ENCODE measurements at regions not wholly inside any gene's neighbourhood (a gene's known extent, or its start where the extent isn't known, plus 50 kb on each side); places are given as distances from the start of the nearest gene placed in this dataset.

DNA sequence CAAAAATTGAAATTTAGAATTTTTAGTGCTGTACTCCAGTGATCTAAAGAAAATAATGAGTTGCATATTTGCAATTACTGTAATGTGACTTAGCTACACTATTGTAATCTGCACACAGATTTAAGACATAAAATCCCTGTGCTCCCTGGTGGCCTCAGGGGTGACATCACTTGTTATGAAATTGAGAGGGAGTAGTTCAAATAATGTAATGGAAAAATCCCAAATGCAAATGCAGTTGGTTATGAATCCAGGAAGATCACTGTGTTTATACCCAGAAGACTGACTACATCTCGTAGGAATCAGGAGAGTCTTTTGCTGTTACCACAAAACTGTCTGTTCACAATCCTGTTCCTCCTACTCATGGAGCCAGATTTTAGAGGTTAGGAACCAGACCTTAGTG, 178.7 kb upstream of the FBXL17 start:
- TF ChIP-seq, protein P1, sequence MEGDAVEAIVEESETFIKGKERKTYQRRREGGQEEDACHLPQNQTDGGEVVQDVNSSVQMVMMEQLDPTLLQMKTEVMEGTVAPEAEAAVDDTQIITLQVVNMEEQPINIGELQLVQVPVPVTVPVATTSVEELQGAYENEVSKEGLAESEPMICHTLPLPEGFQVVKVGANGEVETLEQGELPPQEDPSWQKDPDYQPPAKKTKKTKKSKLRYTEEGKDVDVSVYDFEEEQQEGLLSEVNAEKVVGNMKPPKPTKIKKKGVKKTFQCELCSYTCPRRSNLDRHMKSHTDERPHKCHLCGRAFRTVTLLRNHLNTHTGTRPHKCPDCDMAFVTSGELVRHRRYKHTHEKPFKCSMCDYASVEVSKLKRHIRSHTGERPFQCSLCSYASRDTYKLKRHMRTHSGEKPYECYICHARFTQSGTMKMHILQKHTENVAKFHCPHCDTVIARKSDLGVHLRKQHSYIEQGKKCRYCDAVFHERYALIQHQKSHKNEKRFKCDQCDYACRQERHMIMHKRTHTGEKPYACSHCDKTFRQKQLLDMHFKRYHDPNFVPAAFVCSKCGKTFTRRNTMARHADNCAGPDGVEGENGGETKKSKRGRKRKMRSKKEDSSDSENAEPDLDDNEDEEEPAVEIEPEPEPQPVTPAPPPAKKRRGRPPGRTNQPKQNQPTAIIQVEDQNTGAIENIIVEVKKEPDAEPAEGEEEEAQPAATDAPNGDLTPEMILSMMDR (IDR thresholded peaks at IDR 0.05; ENCODE audit: insufficient read depth, low read length), result no peak
- TF ChIP-seq GABPA (IDR thresholded peaks at IDR 0.05; ENCODE audit: low read depth) (no peak), POLR2AphosphoS5 (IDR thresholded peaks at IDR 0.05; ENCODE audit: low read depth) (no peak), SPI1 (IDR thresholded peaks at IDR 0.05; ENCODE audit: borderline replicate concordance, low read depth) (no peak)
- TF ChIP-seq, protein P2, sequence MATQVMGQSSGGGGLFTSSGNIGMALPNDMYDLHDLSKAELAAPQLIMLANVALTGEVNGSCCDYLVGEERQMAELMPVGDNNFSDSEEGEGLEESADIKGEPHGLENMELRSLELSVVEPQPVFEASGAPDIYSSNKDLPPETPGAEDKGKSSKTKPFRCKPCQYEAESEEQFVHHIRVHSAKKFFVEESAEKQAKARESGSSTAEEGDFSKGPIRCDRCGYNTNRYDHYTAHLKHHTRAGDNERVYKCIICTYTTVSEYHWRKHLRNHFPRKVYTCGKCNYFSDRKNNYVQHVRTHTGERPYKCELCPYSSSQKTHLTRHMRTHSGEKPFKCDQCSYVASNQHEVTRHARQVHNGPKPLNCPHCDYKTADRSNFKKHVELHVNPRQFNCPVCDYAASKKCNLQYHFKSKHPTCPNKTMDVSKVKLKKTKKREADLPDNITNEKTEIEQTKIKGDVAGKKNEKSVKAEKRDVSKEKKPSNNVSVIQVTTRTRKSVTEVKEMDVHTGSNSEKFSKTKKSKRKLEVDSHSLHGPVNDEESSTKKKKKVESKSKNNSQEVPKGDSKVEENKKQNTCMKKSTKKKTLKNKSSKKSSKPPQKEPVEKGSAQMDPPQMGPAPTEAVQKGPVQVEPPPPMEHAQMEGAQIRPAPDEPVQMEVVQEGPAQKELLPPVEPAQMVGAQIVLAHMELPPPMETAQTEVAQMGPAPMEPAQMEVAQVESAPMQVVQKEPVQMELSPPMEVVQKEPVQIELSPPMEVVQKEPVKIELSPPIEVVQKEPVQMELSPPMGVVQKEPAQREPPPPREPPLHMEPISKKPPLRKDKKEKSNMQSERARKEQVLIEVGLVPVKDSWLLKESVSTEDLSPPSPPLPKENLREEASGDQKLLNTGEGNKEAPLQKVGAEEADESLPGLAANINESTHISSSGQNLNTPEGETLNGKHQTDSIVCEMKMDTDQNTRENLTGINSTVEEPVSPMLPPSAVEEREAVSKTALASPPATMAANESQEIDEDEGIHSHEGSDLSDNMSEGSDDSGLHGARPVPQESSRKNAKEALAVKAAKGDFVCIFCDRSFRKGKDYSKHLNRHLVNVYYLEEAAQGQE (IDR thresholded peaks at IDR 0.05; ENCODE audit: insufficient replicate concordance, low read depth), result no peak

Measured in HL-60 (cell line).